ENCODE measurements at regions not wholly inside any gene's neighbourhood (a gene's known extent, or its start where the extent isn't known, plus 50 kb on each side); places are given as distances from the start of the nearest gene placed in this dataset.
"Not testable (repeated sequence)": the region's sequence is repeated elsewhere in the genome, so short reads cannot be mapped to it uniquely, and the experiment has no call there.

DNA sequence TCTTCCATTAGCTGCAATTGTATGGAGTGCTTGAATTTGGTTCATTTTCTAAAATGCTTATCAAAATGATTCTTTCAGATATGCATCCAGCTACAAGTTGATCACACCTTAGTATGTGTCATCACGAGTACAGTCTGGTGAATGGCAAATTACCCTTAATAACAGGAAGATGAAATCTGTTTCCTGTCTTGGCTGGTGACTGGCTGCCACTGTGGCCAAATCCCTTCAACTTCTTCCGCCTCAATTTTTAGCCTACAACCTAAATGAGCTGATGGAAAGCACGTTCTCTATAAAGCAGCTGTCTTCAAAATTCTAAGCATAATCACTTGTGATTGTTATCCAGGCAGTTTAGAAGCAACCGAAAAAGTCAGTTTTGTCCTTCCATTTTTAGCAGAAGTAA, 387.1 kb upstream of the NECTIN3 start:
- Mint-ChIP-seq H3K27me3 (ENCODE audit: low read depth, poor library complexity) (peaks cover 3% of the 10 kb centered on the region), H3K9me3 (no peaks in the 10 kb centered on the region), H3K36me3 (ENCODE audit: low read depth) (no peaks in the 10 kb centered on the region), H3K27ac (no peak overlapping the region), H3K4me3 (no peak overlapping the region), H3K4me1 (no peaks in the 10 kb centered on the region)
- TF ChIP-seq CTCF (IDR thresholded peaks at IDR 0.05) = no peak
- no peak for DNase-seq

GRCh38 chr3:110685630-110686029, 386.0 kb upstream of the NECTIN3 start:
- no peaks in the 10 kb centered on the region for H3K27me3 Mint-ChIP-seq (ENCODE audit: low read depth, poor library complexity)
- H3K4me1 Mint-ChIP-seq = no peaks in the 10 kb centered on the region
- DNase-seq = no peak
- H3K9me3 Mint-ChIP-seq = no peaks in the 10 kb centered on the region
- no peaks in the 10 kb centered on the region for H3K36me3 Mint-ChIP-seq (ENCODE audit: low read depth)
- H3K27ac Mint-ChIP-seq = peak overlapping the region; percentile 85
- H3K4me3 Mint-ChIP-seq = no peak overlapping the region
- no peak for TF ChIP-seq CTCF (IDR thresholded peaks at IDR 0.05)

- H3K4me1 Mint-ChIP-seq = no peaks in the 10 kb centered on the region
- H3K4me3 Mint-ChIP-seq = no peak overlapping the region
- no peak for TF ChIP-seq CTCF (IDR thresholded peaks at IDR 0.05)
- no peaks in the 10 kb centered on the region for H3K27me3 Mint-ChIP-seq (ENCODE audit: low read depth, poor library complexity)
- H3K36me3 Mint-ChIP-seq (ENCODE audit: low read depth) = no peaks in the 10 kb centered on the region
- no peaks in the 10 kb centered on the region for H3K9me3 Mint-ChIP-seq
- H3K27ac Mint-ChIP-seq = no peak overlapping the region
- DNase-seq = no peak
These were observed 384.9 kb upstream of the NECTIN3 start for GRCh38 chr3:110686701-110687100.

DNA sequence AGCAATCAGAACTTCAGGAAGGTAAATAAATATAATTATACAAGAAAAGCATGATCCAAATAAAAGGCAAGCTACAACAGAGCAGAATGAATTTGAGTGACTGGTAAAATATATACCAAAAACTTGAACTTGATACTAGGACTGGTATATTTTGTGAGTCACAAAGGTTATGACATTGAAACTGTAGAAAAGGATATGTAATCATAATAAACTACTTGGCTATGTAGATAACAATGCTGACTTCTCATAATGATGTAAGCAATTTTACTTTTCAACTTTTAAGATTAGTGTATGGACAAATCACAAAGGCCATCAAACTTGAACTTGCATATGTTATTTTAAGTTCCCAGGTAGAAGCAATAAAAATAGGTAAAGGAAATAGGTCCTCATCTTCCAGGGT, 384.5 kb upstream of the NECTIN3 start:
- H3K36me3 Mint-ChIP-seq (ENCODE audit: low read depth) = no peaks in the 10 kb centered on the region
- H3K4me1 Mint-ChIP-seq = no peaks in the 10 kb centered on the region
- H3K4me3 Mint-ChIP-seq = no peak overlapping the region
- H3K27ac Mint-ChIP-seq = no peak overlapping the region
- no peak for TF ChIP-seq CTCF (IDR thresholded peaks at IDR 0.05)
- H3K27me3 Mint-ChIP-seq (ENCODE audit: low read depth, poor library complexity) = no peaks in the 10 kb centered on the region
- no peak for DNase-seq
- H3K9me3 Mint-ChIP-seq = no peaks in the 10 kb centered on the region

- DNase-seq = no peak
- H3K36me3 Mint-ChIP-seq (ENCODE audit: low read depth) = peaks cover 6% of the 10 kb centered on the region
- peaks cover 9% of the 10 kb centered on the region for H3K9me3 Mint-ChIP-seq
- no peak overlapping the region for H3K4me3 Mint-ChIP-seq
- no peak overlapping the region for H3K27ac Mint-ChIP-seq
- peaks cover 6% of the 10 kb centered on the region for H3K4me1 Mint-ChIP-seq
- no peaks in the 10 kb centered on the region for H3K27me3 Mint-ChIP-seq (ENCODE audit: low read depth, poor library complexity)
- TF ChIP-seq CTCF (IDR thresholded peaks at IDR 0.05) = no peak
These were observed 373.7 kb upstream of the NECTIN3 start for GRCh38 chr3:110697961-110698360.

DNA sequence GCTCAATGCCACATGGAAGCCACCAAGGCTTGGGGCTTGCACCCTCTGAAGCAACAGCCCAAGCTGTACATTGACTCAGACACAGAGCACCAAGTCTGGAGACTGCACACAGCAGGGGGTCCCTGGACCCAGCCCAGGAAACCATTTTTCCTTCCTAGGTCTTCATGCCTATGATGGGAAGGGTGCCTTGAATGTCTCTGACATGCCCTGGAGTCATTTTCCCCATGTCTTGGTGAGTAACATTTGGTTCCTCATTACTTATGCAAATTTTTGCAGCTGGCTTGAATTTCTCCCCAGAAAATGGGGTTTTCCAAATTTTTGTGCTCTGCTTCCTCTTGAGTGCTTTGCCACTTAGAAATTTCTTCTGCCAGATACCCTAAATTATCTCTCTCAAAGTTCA, 367.3 kb upstream of the NECTIN3 start:
- H3K9me3 Mint-ChIP-seq = peaks cover 29% of the 10 kb centered on the region
- H3K27ac Mint-ChIP-seq, H3K4me1 Mint-ChIP-seq: not testable (repeated sequence)

More for the DNA sequence above, 367.3 kb upstream of the NECTIN3 start:
- not testable (repeated sequence) for H3K27me3 Mint-ChIP-seq (ENCODE audit: low read depth, poor library complexity); H3K4me3 Mint-ChIP-seq; DNase-seq
- H3K36me3 Mint-ChIP-seq (ENCODE audit: low read depth) = peaks cover 32% of the 10 kb centered on the region
